Effector memory CD8-positive, alpha-beta T cell (primary cell): ENCODE measurements at regions not wholly inside any gene's neighbourhood (a gene's known extent, or its start where the extent isn't known, plus 50 kb on each side); places are given as distances from the start of the nearest gene placed in this dataset.
A peak's percentile ranks its signal among the peaks of the same experiment; 100 is the strongest.
"Not testable (repeated sequence)": the region's sequence is repeated elsewhere in the genome, so short reads cannot be mapped to it uniquely, and the experiment has no call there.

Experiments
- ATAC-seq: fragments of 150-1000 bp; cut with Tn5 transposase; replicated peaks from 2 replicates; pipeline ENCODE4 v1.10.0; 2021; ENCODE audit warnings: mild to moderate bottlenecking, moderate library complexity
- DNase-seq, 3 experiments: peaks; one replicate each; pipeline ENCODE4 v3.0.0; 2021
- H3K27ac Mint-ChIP-seq, 2 donors: one replicate each; pipeline ENCODE4 v1.8.0; 2022; ENCODE audit warnings: mild to moderate bottlenecking in 2 of 2, mixed read lengths in 2 of 2, moderate library complexity in 2 of 2
- H3K27me3 Mint-ChIP-seq, 2 donors: one replicate each; pipeline ENCODE4 v1.8.0; 2022; ENCODE audit warnings: mixed read lengths in 2 of 2
- H3K36me3 Mint-ChIP-seq: one replicate; pipeline ENCODE4 v1.8.0; 2022; ENCODE audit warnings: mild to moderate bottlenecking, moderate library complexity, mixed read lengths; ENCODE audit not compliant: insufficient read depth
- H3K4me1 Mint-ChIP-seq, 2 donors: one replicate each; pipeline ENCODE4 v1.8.0; 2022; ENCODE audit warnings: low read depth in 2 of 2, mixed read lengths in 2 of 2
- H3K4me3 Mint-ChIP-seq, 2 donors: one replicate each; pipeline ENCODE4 v1.8.0; 2022; ENCODE audit warnings: mild to moderate bottlenecking in 2 of 2, mixed read lengths in 2 of 2, moderate library complexity in 2 of 2
- H3K9me3 Mint-ChIP-seq, 2 donors: one replicate each; pipeline ENCODE4 v1.8.0; 2022; ENCODE audit warnings: mixed read lengths in 2 of 2

GRCh38 chr21:28581976-28582375, 410.7 kb downstream of the LTN1 start:
- Mint-ChIP-seq H3K36me3 (peaks cover 5% of the 10 kb centered on the region), H3K27me3 (no peaks in the 10 kb centered on the region), H3K4me1 (peaks cover 4 to 5% of the 10 kb centered on the region in 2 donors), H3K4me3 (no peak overlapping the region), H3K27ac (no peak overlapping the region), H3K9me3 (no peaks in the 10 kb centered on the region)
- ATAC-seq = no peak
- DNase-seq = no peak

GRCh38 chr21:28581311-28581731, 411.4 kb downstream of the LTN1 start:
- not testable (repeated sequence) for DNase-seq, H3K27me3 Mint-ChIP-seq, H3K9me3 Mint-ChIP-seq, H3K4me1 Mint-ChIP-seq, H3K36me3 Mint-ChIP-seq, H3K27ac Mint-ChIP-seq, H3K4me3 Mint-ChIP-seq, ATAC-seq

GRCh38 chr21:28580585-28580984, 412.1 kb downstream of the LTN1 start:
- no peaks in the 10 kb centered on the region for H3K9me3 Mint-ChIP-seq
- no peaks in the 10 kb centered on the region for H3K27me3 Mint-ChIP-seq
- DNase-seq (no peak), ATAC-seq (no peak)
- peaks cover 4 to 5% of the 10 kb centered on the region in 2 donors for H3K4me1 Mint-ChIP-seq
- no peak overlapping the region for H3K27ac Mint-ChIP-seq
- no peak overlapping the region for H3K4me3 Mint-ChIP-seq
- peaks cover 12% of the 10 kb centered on the region for H3K36me3 Mint-ChIP-seq

GRCh38 chr21:28579986-28580550, 412.6 kb downstream of the LTN1 start:
- H3K4me1 Mint-ChIP-seq = peaks cover 4 to 5% of the 10 kb centered on the region in 2 donors
- no peak overlapping the region for H3K27ac Mint-ChIP-seq
- H3K4me3 Mint-ChIP-seq = no peak overlapping the region
- peaks cover 13% of the 10 kb centered on the region for H3K36me3 Mint-ChIP-seq
- no peaks in the 10 kb centered on the region for H3K27me3 Mint-ChIP-seq
- no peak for DNase-seq
- H3K9me3 Mint-ChIP-seq = no peaks in the 10 kb centered on the region
- no peak for ATAC-seq

- Mint-ChIP-seq H3K4me3 (no peak overlapping the region), H3K36me3 (peaks cover 3% of the 10 kb centered on the region), H3K9me3 (no peaks in the 10 kb centered on the region), H3K27ac (no peak overlapping the region), H3K27me3 (no peaks in the 10 kb centered on the region), H3K4me1 (no peaks in the 10 kb centered on the region)
- ATAC-seq (no peak), DNase-seq (no peak)
These were observed 424.0 kb downstream of the LTN1 start for GRCh38 chr21:28568692-28569091.

- H3K4me3 Mint-ChIP-seq, H3K27me3 Mint-ChIP-seq, H3K36me3 Mint-ChIP-seq, ATAC-seq, H3K9me3 Mint-ChIP-seq, H3K27ac Mint-ChIP-seq, DNase-seq: not testable (repeated sequence)
- peaks cover 14 to 18% of the 10 kb centered on the region in 2 donors for H3K4me1 Mint-ChIP-seq
These were observed 428.7 kb downstream of the LTN1 start for GRCh38 chr21:28563933-28564332.

GRCh38 chr21:28561772-28562171, 430.9 kb downstream of the LTN1 start:
- peak overlapping the region in 1 of 2 donors; percentile 5 for H3K4me3 Mint-ChIP-seq
- no peaks in the 10 kb centered on the region for H3K27me3 Mint-ChIP-seq
- no peaks in the 10 kb centered on the region for H3K9me3 Mint-ChIP-seq
- no peak for ATAC-seq
- no peak for DNase-seq
- H3K4me1 Mint-ChIP-seq = peaks cover 17 to 24% of the 10 kb centered on the region in 2 donors
- peaks cover 3% of the 10 kb centered on the region for H3K36me3 Mint-ChIP-seq
- H3K27ac Mint-ChIP-seq = peak overlapping the region in 1 of 2 donors; percentile 9

- DNase-seq (no peak), ATAC-seq (no peak)
- Mint-ChIP-seq H3K9me3 (peaks cover 0 to 2% of the 10 kb centered on the region in 2 donors), H3K4me3 (no peak overlapping the region), H3K27me3 (no peaks in the 10 kb centered on the region), H3K27ac (no peak overlapping the region), H3K36me3 (peaks cover 3% of the 10 kb centered on the region), H3K4me1 (peaks cover 5 to 8% of the 10 kb centered on the region in 2 donors)
These were observed 437.8 kb downstream of the LTN1 start for GRCh38 chr21:28554660-28555475.

GRCh38 chr21:28550057-28550825, 442.4 kb downstream of the LTN1 start:
- ATAC-seq = no peak
- Mint-ChIP-seq H3K27me3 (no peaks in the 10 kb centered on the region), H3K4me1 (no peaks in the 10 kb centered on the region), H3K27ac (no peak overlapping the region), H3K9me3 (peaks cover 0 to 7% of the 10 kb centered on the region in 2 donors), H3K4me3 (no peak overlapping the region), H3K36me3 (peaks cover 3% of the 10 kb centered on the region)
- DNase-seq = no peak

GRCh38 chr21:28548291-28548690, 444.4 kb downstream of the LTN1 start:
- Mint-ChIP-seq H3K36me3 (no peaks in the 10 kb centered on the region), H3K27me3 (no peaks in the 10 kb centered on the region), H3K9me3 (peaks cover 0 to 7% of the 10 kb centered on the region in 2 donors), H3K27ac (no peak overlapping the region), H3K4me3 (no peak overlapping the region), H3K4me1 (no peaks in the 10 kb centered on the region)
- DNase-seq (no peak), ATAC-seq (no peak)

GRCh38 chr21:28547766-28548165, 444.9 kb downstream of the LTN1 start:
- no peak for ATAC-seq
- DNase-seq = no peak
- Mint-ChIP-seq H3K36me3 (no peaks in the 10 kb centered on the region), H3K27ac (no peak overlapping the region), H3K4me1 (no peaks in the 10 kb centered on the region), H3K4me3 (no peak overlapping the region), H3K27me3 (no peaks in the 10 kb centered on the region), H3K9me3 (peaks cover 0 to 7% of the 10 kb centered on the region in 2 donors)

GRCh38 chr21:28543975-28544374, 448.7 kb downstream of the LTN1 start:
- ATAC-seq (no peak), DNase-seq (no peak)
- H3K27ac Mint-ChIP-seq = no peak overlapping the region
- no peaks in the 10 kb centered on the region for H3K36me3 Mint-ChIP-seq
- no peaks in the 10 kb centered on the region for H3K27me3 Mint-ChIP-seq
- H3K4me1 Mint-ChIP-seq = no peaks in the 10 kb centered on the region
- H3K9me3 Mint-ChIP-seq = no peaks in the 10 kb centered on the region
- H3K4me3 Mint-ChIP-seq = no peak overlapping the region

GRCh38 chr21:28541371-28542112, 451.1 kb downstream of the LTN1 start:
- Mint-ChIP-seq H3K4me3 (no peak overlapping the region), H3K36me3 (no peaks in the 10 kb centered on the region), H3K27ac (no peak overlapping the region), H3K27me3 (no peaks in the 10 kb centered on the region), H3K4me1 (no peaks in the 10 kb centered on the region), H3K9me3 (no peaks in the 10 kb centered on the region)
- DNase-seq = no peak
- ATAC-seq = no peak
